HL-60 (cell line): ENCODE measurements at regions not wholly inside any gene's neighbourhood (a gene's known extent, or its start where the extent isn't known, plus 50 kb on each side); places are given as distances from the start of the nearest gene placed in this dataset.
"Not testable (repeated sequence)": the region's sequence is repeated elsewhere in the genome, so short reads cannot be mapped to it uniquely, and the experiment has no call there.

Experiments
- DNase-seq, 2 experiments: peaks; one replicate each; pipeline ENCODE4 v3.0.0-alpha.2; 2010 to 2020; ENCODE audit warnings: low read depth in 1 of 2, low spot score in 1 of 2
- H3K27ac ChIP-seq: fragments of 250-450 bp; sonication (Bioruptor Pico); replicated peaks from 2 replicates; pipeline ENCODE4 v1.5.1; 2020; ENCODE audit warnings: mild to moderate bottlenecking, moderate library complexity
- H3K27me3 ChIP-seq: fragments of 250-450 bp; sonication (Bioruptor Pico); 2 replicates; pipeline ENCODE4 v1.5.1; 2021; ENCODE audit warnings: mild to moderate bottlenecking, moderate library complexity; ENCODE audit not compliant: insufficient read depth, poor library complexity, severe bottlenecking
- H3K4me3 ChIP-seq: replicated peaks from 2 replicates; pipeline ENCODE4 v1.5.1; 2011; ENCODE audit warnings: mild to moderate bottlenecking, control low read depth, low read length; ENCODE audit not compliant: insufficient read depth
- GABPA ChIP-seq: IDR thresholded peaks from 2 replicates; pipeline ENCODE4 v1.6.1; 2012; ENCODE audit warnings: low read depth
- POLR2AphosphoS5 ChIP-seq: IDR thresholded peaks from 2 replicates; pipeline ENCODE4 v1.6.1; 2012; ENCODE audit warnings: low read depth
- REST ChIP-seq: IDR thresholded peaks from 2 replicates; pipeline ENCODE4 v1.6.1; 2012; ENCODE audit warnings: low read depth; ENCODE audit not compliant: insufficient replicate concordance
- SPI1 ChIP-seq: IDR thresholded peaks from 2 replicates; pipeline ENCODE4 v1.6.1; 2012; ENCODE audit warnings: low read depth, mild to moderate bottlenecking, borderline replicate concordance
- TF ChIP-seq, protein P1 (sequence below): IDR thresholded peaks from one replicate; pipeline ENCODE4 v1.5.1; 2011; ENCODE audit warnings: low read length, control low read depth, inconsistent platforms; ENCODE audit not compliant: insufficient read depth

DNA sequence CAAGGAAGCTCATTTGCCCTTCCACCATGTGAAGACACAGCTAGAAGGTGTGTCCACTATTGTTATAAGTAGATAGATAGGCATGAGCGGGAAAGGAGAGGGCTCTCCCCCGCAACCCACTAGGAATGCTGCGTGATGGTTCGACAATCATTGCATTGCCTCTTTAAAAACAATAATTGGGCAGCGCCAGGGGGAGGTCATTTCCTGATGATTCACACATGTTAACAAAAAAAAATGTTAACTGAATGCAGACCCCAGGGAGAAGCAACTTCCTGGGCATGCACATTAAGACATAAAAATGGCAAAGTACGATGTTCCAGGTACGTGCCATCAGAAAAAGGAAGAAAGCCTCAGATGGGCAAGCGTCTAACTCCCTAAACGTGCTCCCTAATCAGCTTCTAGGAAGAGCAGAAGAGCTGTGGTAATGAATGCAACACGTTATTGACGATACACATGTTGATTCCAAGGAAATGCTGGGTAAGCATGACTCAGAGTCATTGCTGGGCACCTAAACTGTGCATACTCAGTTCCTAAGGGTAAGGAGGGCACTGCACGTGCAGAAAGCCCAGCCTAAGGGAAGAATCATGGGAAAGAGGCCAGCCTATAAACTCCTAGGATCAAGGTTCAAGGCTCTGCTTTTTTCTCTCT, 113.7 kb downstream of the FAM217A start:
- peaks cover 3% of the 10 kb centered on the region for H3K27me3 ChIP-seq
- TF ChIP-seq, protein P1, sequence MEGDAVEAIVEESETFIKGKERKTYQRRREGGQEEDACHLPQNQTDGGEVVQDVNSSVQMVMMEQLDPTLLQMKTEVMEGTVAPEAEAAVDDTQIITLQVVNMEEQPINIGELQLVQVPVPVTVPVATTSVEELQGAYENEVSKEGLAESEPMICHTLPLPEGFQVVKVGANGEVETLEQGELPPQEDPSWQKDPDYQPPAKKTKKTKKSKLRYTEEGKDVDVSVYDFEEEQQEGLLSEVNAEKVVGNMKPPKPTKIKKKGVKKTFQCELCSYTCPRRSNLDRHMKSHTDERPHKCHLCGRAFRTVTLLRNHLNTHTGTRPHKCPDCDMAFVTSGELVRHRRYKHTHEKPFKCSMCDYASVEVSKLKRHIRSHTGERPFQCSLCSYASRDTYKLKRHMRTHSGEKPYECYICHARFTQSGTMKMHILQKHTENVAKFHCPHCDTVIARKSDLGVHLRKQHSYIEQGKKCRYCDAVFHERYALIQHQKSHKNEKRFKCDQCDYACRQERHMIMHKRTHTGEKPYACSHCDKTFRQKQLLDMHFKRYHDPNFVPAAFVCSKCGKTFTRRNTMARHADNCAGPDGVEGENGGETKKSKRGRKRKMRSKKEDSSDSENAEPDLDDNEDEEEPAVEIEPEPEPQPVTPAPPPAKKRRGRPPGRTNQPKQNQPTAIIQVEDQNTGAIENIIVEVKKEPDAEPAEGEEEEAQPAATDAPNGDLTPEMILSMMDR: no peak
- TF ChIP-seq GABPA: no peak
- no peak for TF ChIP-seq REST
- TF ChIP-seq SPI1: no peak
- no peak for TF ChIP-seq POLR2AphosphoS5
- DNase-seq: no peak
- H3K4me3 ChIP-seq: no peak overlapping the region
- no peak overlapping the region for H3K27ac ChIP-seq

GRCh38 chr6:3966426-3966825, 112.5 kb downstream of the FAM217A start:
- Histone ChIP-seq H3K27ac (no peak overlapping the region), H3K4me3 (no peak overlapping the region), H3K27me3 (no peaks in the 10 kb centered on the region)
- TF ChIP-seq POLR2AphosphoS5: no peak
- TF ChIP-seq SPI1: no peak
- TF ChIP-seq, protein P1: no peak
- TF ChIP-seq GABPA: no peak
- TF ChIP-seq REST: no peak
- DNase-seq: peak; percentile 65 to 66

GRCh38 chr6:3970097-3970496, 108.8 kb downstream of the FAM217A start:
- H3K27me3 ChIP-seq: peaks cover 2% of the 10 kb centered on the region
- H3K4me3 ChIP-seq: no peak overlapping the region
- DNase-seq: no peak
- no peak for TF ChIP-seq POLR2AphosphoS5
- no peak for TF ChIP-seq REST
- TF ChIP-seq GABPA: no peak
- TF ChIP-seq SPI1: no peak
- no peak overlapping the region for H3K27ac ChIP-seq

DNA sequence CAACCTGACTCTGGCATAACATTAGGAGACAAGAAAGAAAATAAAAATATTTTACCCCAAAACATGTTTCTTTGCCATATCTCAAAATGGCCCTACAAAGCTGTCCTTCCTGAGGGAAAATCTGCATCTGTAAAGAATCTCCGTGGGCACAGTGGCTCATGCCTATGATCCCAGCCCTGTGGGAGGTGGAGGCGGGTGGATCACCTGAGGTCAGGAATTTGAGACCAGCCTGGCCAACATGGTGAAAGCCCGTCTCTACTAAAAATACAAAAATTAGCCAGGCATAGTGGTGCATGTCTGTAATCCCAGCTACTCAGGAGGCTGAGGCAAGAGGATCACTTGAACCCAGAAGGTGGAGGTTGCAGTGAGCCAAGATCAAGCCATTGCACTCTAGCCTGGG, 105.8 kb downstream of the FAM217A start:
- not testable (repeated sequence) for H3K4me3 ChIP-seq, H3K27ac ChIP-seq, DNase-seq, H3K27me3 ChIP-seq
